Mesothelial cell of epicardium (in vitro differentiated cells): ENCODE measurements at regions not wholly inside any gene's neighbourhood (a gene's known extent, or its start where the extent isn't known, plus 50 kb on each side); places are given as distances from the start of the nearest gene placed in this dataset.
"Not testable (repeated sequence)": the region's sequence is repeated elsewhere in the genome, so short reads cannot be mapped to it uniquely, and the experiment has no call there.

Experiments
- DNase-seq, 2 experiments: peaks; one replicate each; pipeline ENCODE4 v3.0.0; 2021; ENCODE audit warnings: low spot score in 2 of 2; ENCODE audit not compliant: unreplicated experiment in 2 of 2
- H3K27ac Mint-ChIP-seq: 2 replicates; pipeline ENCODE4 v1.8.0; 2021; ENCODE audit warnings: mixed read lengths
- H3K27me3 Mint-ChIP-seq: 2 replicates; pipeline ENCODE4 v1.8.0; 2021; ENCODE audit warnings: low read depth, mixed read lengths
- H3K36me3 Mint-ChIP-seq: 2 replicates; pipeline ENCODE4 v1.8.0; 2021; ENCODE audit warnings: mixed read lengths
- H3K4me1 Mint-ChIP-seq: 2 replicates; pipeline ENCODE4 v1.8.0; 2021; ENCODE audit warnings: mixed read lengths
- H3K4me3 Mint-ChIP-seq: 2 replicates; pipeline ENCODE4 v1.8.0; 2021; ENCODE audit warnings: mild to moderate bottlenecking, moderate library complexity, mixed read lengths
- H3K9me3 Mint-ChIP-seq: 2 replicates; pipeline ENCODE4 v1.8.0; 2021; ENCODE audit warnings: mixed read lengths
- CTCF ChIP-seq: fragments of 200-600 bp; sonication (generic); IDR thresholded peaks from one replicate; pipeline ENCODE4 v1.5.0; 2021; ENCODE audit warnings: antibody characterized with exemption; ENCODE audit not compliant: unreplicated experiment

GRCh38 chr2:234388591-234388990 is 108.3 kb downstream of the ARL4C start:
- no peak overlapping the region for H3K27ac Mint-ChIP-seq
- H3K27me3 Mint-ChIP-seq: no peaks in the 10 kb centered on the region
- no peak for TF ChIP-seq CTCF
- no peaks in the 10 kb centered on the region for H3K36me3 Mint-ChIP-seq
- H3K9me3 Mint-ChIP-seq: peaks cover 9% of the 10 kb centered on the region
- H3K4me3 Mint-ChIP-seq: no peak overlapping the region
- DNase-seq: no peak
- H3K4me1 Mint-ChIP-seq: peaks cover 3% of the 10 kb centered on the region

GRCh38 chr2:234386971-234387370 is 109.9 kb downstream of the ARL4C start:
- no peak for DNase-seq
- peaks cover 6% of the 10 kb centered on the region for H3K4me1 Mint-ChIP-seq
- no peak overlapping the region for H3K4me3 Mint-ChIP-seq
- no peaks in the 10 kb centered on the region for H3K36me3 Mint-ChIP-seq
- no peak for TF ChIP-seq CTCF
- H3K9me3 Mint-ChIP-seq: peaks cover 3% of the 10 kb centered on the region
- no peak overlapping the region for H3K27ac Mint-ChIP-seq
- H3K27me3 Mint-ChIP-seq: no peaks in the 10 kb centered on the region

- H3K27me3 Mint-ChIP-seq: no peaks in the 10 kb centered on the region
- no peak for DNase-seq
- peaks cover 7% of the 10 kb centered on the region for H3K9me3 Mint-ChIP-seq
- peaks cover 13% of the 10 kb centered on the region for H3K4me1 Mint-ChIP-seq
- TF ChIP-seq CTCF: no peak
- H3K27ac Mint-ChIP-seq: no peak overlapping the region
- no peak overlapping the region for H3K4me3 Mint-ChIP-seq
- H3K36me3 Mint-ChIP-seq: no peaks in the 10 kb centered on the region
Observed at GRCh38 chr2:234382131-234382530, 114.8 kb downstream of the ARL4C start.

- H3K9me3 Mint-ChIP-seq, DNase-seq, H3K27me3 Mint-ChIP-seq, H3K27ac Mint-ChIP-seq, H3K36me3 Mint-ChIP-seq, H3K4me3 Mint-ChIP-seq: not testable (repeated sequence)
- H3K4me1 Mint-ChIP-seq: peaks cover 13% of the 10 kb centered on the region
Observed at GRCh38 chr2:234378958-234379357, 117.9 kb downstream of the ARL4C start.

GRCh38 chr2:234378440-234378839 is 118.4 kb downstream of the ARL4C start:
- H3K27me3 Mint-ChIP-seq: no peaks in the 10 kb centered on the region
- no peak overlapping the region for H3K4me3 Mint-ChIP-seq
- H3K9me3 Mint-ChIP-seq: peaks cover 4% of the 10 kb centered on the region
- TF ChIP-seq CTCF: no peak
- DNase-seq: no peak
- H3K36me3 Mint-ChIP-seq: no peaks in the 10 kb centered on the region
- H3K4me1 Mint-ChIP-seq: peaks cover 13% of the 10 kb centered on the region
- H3K27ac Mint-ChIP-seq: no peak overlapping the region

GRCh38 chr2:234377761-234378391 is 119.0 kb downstream of the ARL4C start:
- Mint-ChIP-seq H3K4me1 (peaks cover 13% of the 10 kb centered on the region), H3K9me3 (peaks cover 4% of the 10 kb centered on the region), H3K36me3 (no peaks in the 10 kb centered on the region), H3K27me3 (no peaks in the 10 kb centered on the region), H3K4me3 (no peak overlapping the region), H3K27ac (no peak overlapping the region)
- DNase-seq: no peak
- TF ChIP-seq CTCF: no peak
